SK-N-SH (cell line): ENCODE measurements at regions not wholly inside any gene's neighbourhood (a gene's known extent, or its start where the extent isn't known, plus 50 kb on each side); places are given as distances from the start of the nearest gene placed in this dataset.

ENCODE experiments used
- CTCF ChIA-PET: fragments of 300-600, 350-600 bp; formaldehyde crosslinking; extraction: SDS; loops from one replicate; lab custom pipeline; 2021; lab: Yijun Ruan, JAX
- POLR2A ChIA-PET: fragments of 350-600 bp; sonication (Branson Sonifier 250); formaldehyde crosslinking; extraction: SDS; loops from one replicate; lab custom pipeline; 2020; ENCODE audit warnings: antibody characterized with exemption, inconsistent platforms; lab: Yijun Ruan, JAX
- DNase-seq: peaks from one replicate; pipeline ENCODE4 v3.0.0; 2012
- H2AFZ ChIP-seq: fragments of 200-600 bp; sonication (generic); 2 replicates; pipeline ENCODE4 v1.8.1; 2016; ENCODE audit warnings: antibody characterized with exemption, mild to moderate bottlenecking, low read depth
- H3F3A ChIP-seq: fragments of 200-600 bp; sonication (generic); replicated peaks from 2 replicates; pipeline ENCODE3; 2016; ENCODE audit warnings: antibody characterized with exemption, mild to moderate bottlenecking; ENCODE audit not compliant: insufficient read depth
- H3K27ac ChIP-seq, 2 experiments: fragments of 200-500 bp in 1 of 2; fragments of 200-600 bp in 1 of 2; sonication (Bioruptor generic) in 1 of 2; sonication (generic), shearing (Covaris generic) in 1 of 2; 2 replicates each; pipeline versions ENCODE4 v1.5.1 to v1.6.1; 2014 to 2016; ENCODE audit warnings: low read depth in 2 of 2, inconsistent platforms in 1 of 2, low read length in 1 of 2, mild to moderate bottlenecking in 1 of 2, mixed read lengths in 1 of 2
- H3K27me3 ChIP-seq: fragments of 200-600 bp; sonication (generic), shearing (Covaris generic); 2 replicates; pipeline ENCODE4 v1.6.1; 2016; ENCODE audit warnings: mixed run types; ENCODE audit not compliant: insufficient read depth
- H3K36me3 ChIP-seq, 2 experiments: fragments of 200-500 bp in 1 of 2; fragments of 200-600 bp in 1 of 2; sonication (Bioruptor generic) in 1 of 2; sonication (generic) in 1 of 2; replicated peaks in 1 of 2; 2 replicates each; pipeline versions ENCODE3 to v1.5.1; 2014 to 2016; ENCODE audit warnings: low read length in 1 of 2, mild to moderate bottlenecking in 1 of 2; ENCODE audit not compliant: insufficient read depth in 2 of 2, control insufficient read depth in 1 of 2
- H3K4me1 ChIP-seq, 2 experiments: fragments of 200-500 bp in 1 of 2; fragments of 200-600 bp in 1 of 2; sonication (Bioruptor generic) in 1 of 2; sonication (generic), shearing (Covaris generic) in 1 of 2; 2 replicates each; pipeline versions ENCODE4 v1.5.1 to v1.6.1; 2014 to 2016; ENCODE audit warnings: low read depth in 1 of 2, low read length in 1 of 2, mixed run types in 1 of 2; ENCODE audit not compliant: insufficient read depth in 2 of 2, control insufficient read depth in 1 of 2
- H3K4me2 ChIP-seq: fragments of 200-600 bp; sonication (generic), shearing (Covaris generic); 2 replicates; pipeline ENCODE4 v1.6.1; 2017; ENCODE audit warnings: mixed run types
- H3K4me3 ChIP-seq, 2 experiments: fragments of 200-500 bp in 1 of 2; fragments of 200-600 bp in 1 of 2; sonication (Bioruptor generic) in 1 of 2; sonication (generic), shearing (Covaris generic) in 1 of 2; 2 replicates each; pipeline versions ENCODE4 v1.5.1 to v1.8.1; 2014 to 2016; ENCODE audit warnings: low read depth in 2 of 2, inconsistent platforms in 1 of 2, low read length in 1 of 2, mild to moderate bottlenecking in 1 of 2, mixed read lengths in 1 of 2, moderate library complexity in 1 of 2
- H3K79me2 ChIP-seq: fragments of 200-600 bp; sonication (generic); 2 replicates; pipeline ENCODE4 v1.8.1; 2017; ENCODE audit warnings: mild to moderate bottlenecking; ENCODE audit not compliant: insufficient read depth
- H3K9ac ChIP-seq: fragments of 200-600 bp; sonication (generic); 2 replicates; pipeline ENCODE4 v1.6.1; 2017; ENCODE audit warnings: mixed run types
- H3K9me2 ChIP-seq: fragments of 200-600 bp; sonication (generic); 2 replicates; pipeline ENCODE4 v1.6.1; 2017; ENCODE audit warnings: mixed run types
- H3K9me3 ChIP-seq: fragments of 200-600 bp; sonication (generic); 2 replicates; pipeline ENCODE4 v1.6.1; 2017; ENCODE audit warnings: mixed run types, mild to moderate bottlenecking, moderate library complexity
- H4K20me1 ChIP-seq: fragments of 200-600 bp; sonication (generic); 2 replicates; pipeline ENCODE4 v1.6.1; 2017; ENCODE audit warnings: mild to moderate bottlenecking, mixed run types; ENCODE audit not compliant: insufficient read depth
- CHD2 ChIP-seq: fragments of 150-350 bp; IDR thresholded peaks from 2 replicates; pipeline ENCODE4 v1.6.1; 2018; ENCODE audit warnings: low read length; ENCODE audit not compliant: partially characterized antibody
- ELF1 ChIP-seq: IDR thresholded peaks from 2 replicates; pipeline ENCODE4 v1.4.0; 2012
- EP300 ChIP-seq, 2 experiments: IDR thresholded peaks; 2 replicates each; pipeline versions ENCODE4 v1.4.0 to v1.6.1; 2012; ENCODE audit warnings: borderline replicate concordance in 1 of 2, low read depth in 1 of 2, low read length in 1 of 2
- EZH2phosphoT487 ChIP-seq: fragments of 200-600 bp; sonication (generic); IDR thresholded peaks from 2 replicates; pipeline ENCODE4 v1.6.1; 2017; ENCODE audit warnings: low read depth, mixed run types, mild to moderate bottlenecking, antibody characterized with exemption, moderate library complexity, borderline replicate concordance
- FOXJ3 ChIP-seq: sonication (generic); formaldehyde crosslinking; IDR thresholded peaks from 2 replicates; pipeline ENCODE4 v1.5.1; 2020; ENCODE audit warnings: mild to moderate bottlenecking, missing genetic modification reagents
- FOXM1 ChIP-seq: IDR thresholded peaks from 2 replicates; pipeline ENCODE4 v1.4.0; 2012; ENCODE audit warnings: low read depth, mild to moderate bottlenecking
- GABPA ChIP-seq: IDR thresholded peaks from 2 replicates; pipeline ENCODE4 v1.4.0; 2012; ENCODE audit warnings: low read depth, mild to moderate bottlenecking
- GATA2 ChIP-seq: sonication (generic); formaldehyde crosslinking; IDR thresholded peaks from 2 replicates; pipeline ENCODE4 v1.5.0; 2020; ENCODE audit warnings: mild to moderate bottlenecking, missing genetic modification reagents
- NFIC ChIP-seq: IDR thresholded peaks from 2 replicates; pipeline ENCODE4 v1.4.0; 2012; ENCODE audit warnings: borderline replicate concordance
- PBX3 ChIP-seq: IDR thresholded peaks from 2 replicates; pipeline ENCODE4; 2012
- RFX5 ChIP-seq: IDR thresholded peaks from 2 replicates; pipeline ENCODE4 v1.6.1; 2012; ENCODE audit warnings: mild to moderate bottlenecking, improper control_type of control experiment, low read length
- SIN3A ChIP-seq: IDR thresholded peaks from 2 replicates; pipeline ENCODE4 v1.6.1; 2012; ENCODE audit warnings: low read depth, mild to moderate bottlenecking, low read length, moderate library complexity, borderline replicate concordance
- SMC3 ChIP-seq: IDR thresholded peaks from 2 replicates; pipeline ENCODE4 v1.6.1; 2012; ENCODE audit warnings: low read depth, low read length, improper control_type of control experiment
- TCF12 ChIP-seq: IDR thresholded peaks from 2 replicates; pipeline ENCODE4 v1.4.0; 2012
- TEAD4 ChIP-seq: IDR thresholded peaks from 2 replicates; pipeline ENCODE4 v1.4.0; 2012; ENCODE audit warnings: mild to moderate bottlenecking, borderline replicate concordance; ENCODE audit not compliant: insufficient read depth
- ZBTB33 ChIP-seq: IDR thresholded peaks from 2 replicates; pipeline ENCODE4 v1.4.0; 2012; ENCODE audit warnings: low read depth, borderline replicate concordance
- WGBS: methylation state at CpG from one replicate; pipeline ENCODE4 v1.1.6; 2017; ENCODE audit warnings: low lambda C conversion rate; 5-methylcytosine and 5-hydroxymethylcytosine counted together
- TF ChIP-seq, protein P1 (sequence below): IDR thresholded peaks from 2 replicates; pipeline ENCODE4 v1.6.1; 2012; ENCODE audit warnings: mild to moderate bottlenecking, low read depth, low read length, moderate library complexity

DNA sequence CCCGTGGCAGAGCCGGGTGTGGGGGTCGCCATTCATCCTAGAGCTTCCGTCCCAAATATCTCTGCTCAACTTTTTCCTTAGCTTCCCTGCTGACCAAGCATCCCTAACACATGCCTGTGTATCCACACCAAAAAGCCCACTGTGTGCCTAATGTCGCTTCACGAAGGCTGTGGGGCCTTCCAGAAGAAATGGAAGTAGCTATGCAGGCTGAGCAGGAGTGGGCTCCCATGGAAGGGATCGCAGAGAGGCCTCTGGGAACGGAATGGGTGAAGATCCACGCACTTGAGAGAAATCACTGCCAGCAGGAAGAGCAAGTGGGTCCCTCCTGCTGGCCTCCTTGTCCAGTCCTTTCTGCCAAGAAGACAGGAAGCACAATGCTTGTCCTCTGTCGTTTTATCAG lies 136.0 kb downstream of the SOX1 start:
- no peaks in the 10 kb centered on the region for H3K9me3 ChIP-seq
- CTCF ChIA-PET, result interaction anchor here (1.2 kb wide), 1 partner anchor 404 kb away, joined by 3 read pairs; no protein-coding TSS in a partner anchor

More for the DNA sequence above, 136.0 kb downstream of the SOX1 start:
- H3K9me2 ChIP-seq, result no peaks in the 10 kb centered on the region
- POLR2A ChIA-PET, result no interaction called here
- no peak overlapping the region for H3K4me3 ChIP-seq
- WGBS, result 3% methylated on average over 8 of the region's 10 CpGs
- TF ChIP-seq ZBTB33 (no peak), TCF12 (no peak), SMC3 (no peak), SIN3A (no peak), PBX3 (no peak), FOXM1 (no peak), GABPA (no peak), FOXJ3 (CRISPR knock-in tag) (no peak), EP300 (IDR thresholded peaks at IDR 0.05; ENCODE audit: borderline replicate concordance in 1 of 2, low read depth in 1 of 2, low read length in 1 of 2) (no peak), NFIC (no peak), RFX5 (no peak), TEAD4 (no peak), ELF1 (no peak), EZH2phosphoT487 (no peak), GATA2 (no peak), CHD2 (no peak)
- TF ChIP-seq, protein P1, sequence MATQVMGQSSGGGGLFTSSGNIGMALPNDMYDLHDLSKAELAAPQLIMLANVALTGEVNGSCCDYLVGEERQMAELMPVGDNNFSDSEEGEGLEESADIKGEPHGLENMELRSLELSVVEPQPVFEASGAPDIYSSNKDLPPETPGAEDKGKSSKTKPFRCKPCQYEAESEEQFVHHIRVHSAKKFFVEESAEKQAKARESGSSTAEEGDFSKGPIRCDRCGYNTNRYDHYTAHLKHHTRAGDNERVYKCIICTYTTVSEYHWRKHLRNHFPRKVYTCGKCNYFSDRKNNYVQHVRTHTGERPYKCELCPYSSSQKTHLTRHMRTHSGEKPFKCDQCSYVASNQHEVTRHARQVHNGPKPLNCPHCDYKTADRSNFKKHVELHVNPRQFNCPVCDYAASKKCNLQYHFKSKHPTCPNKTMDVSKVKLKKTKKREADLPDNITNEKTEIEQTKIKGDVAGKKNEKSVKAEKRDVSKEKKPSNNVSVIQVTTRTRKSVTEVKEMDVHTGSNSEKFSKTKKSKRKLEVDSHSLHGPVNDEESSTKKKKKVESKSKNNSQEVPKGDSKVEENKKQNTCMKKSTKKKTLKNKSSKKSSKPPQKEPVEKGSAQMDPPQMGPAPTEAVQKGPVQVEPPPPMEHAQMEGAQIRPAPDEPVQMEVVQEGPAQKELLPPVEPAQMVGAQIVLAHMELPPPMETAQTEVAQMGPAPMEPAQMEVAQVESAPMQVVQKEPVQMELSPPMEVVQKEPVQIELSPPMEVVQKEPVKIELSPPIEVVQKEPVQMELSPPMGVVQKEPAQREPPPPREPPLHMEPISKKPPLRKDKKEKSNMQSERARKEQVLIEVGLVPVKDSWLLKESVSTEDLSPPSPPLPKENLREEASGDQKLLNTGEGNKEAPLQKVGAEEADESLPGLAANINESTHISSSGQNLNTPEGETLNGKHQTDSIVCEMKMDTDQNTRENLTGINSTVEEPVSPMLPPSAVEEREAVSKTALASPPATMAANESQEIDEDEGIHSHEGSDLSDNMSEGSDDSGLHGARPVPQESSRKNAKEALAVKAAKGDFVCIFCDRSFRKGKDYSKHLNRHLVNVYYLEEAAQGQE, result no peak
- no peak overlapping the region for H2AFZ ChIP-seq
- no peak overlapping the region for H3K9ac ChIP-seq
- no peaks in the 10 kb centered on the region for H3F3A ChIP-seq
- H3K79me2 ChIP-seq, result no peaks in the 10 kb centered on the region
- no peaks in the 10 kb centered on the region for H3K36me3 ChIP-seq
- H3K27ac ChIP-seq, result no peak overlapping the region
- no peaks in the 10 kb centered on the region for H3K4me1 ChIP-seq
- H3K27me3 ChIP-seq, result peaks cover 73% of the 10 kb centered on the region
- DNase-seq, result no peak
- no peak overlapping the region for H3K4me2 ChIP-seq
- H4K20me1 ChIP-seq, result no peaks in the 10 kb centered on the region
